AG08395 (cell line): ENCODE measurements at regions not wholly inside any gene's neighbourhood (a gene's known extent, or its start where the extent isn't known, plus 50 kb on each side); places are given as distances from the start of the nearest gene placed in this dataset.
"Not testable (repeated sequence)": the region's sequence is repeated elsewhere in the genome, so short reads cannot be mapped to it uniquely, and the experiment has no call there.

Experiments
- DNase-seq: peaks from one replicate; pipeline ENCODE4 v3.0.0; 2012; ENCODE audit warnings: mixed read lengths, low spot score

GRCh38 chr17:33896263-33896662 is 358.8 kb upstream of the CCL2 start:
- DNase-seq: no peak

GRCh38 chr17:33901085-33901484 is 354.0 kb upstream of the CCL2 start:
- DNase-seq: no peak

- DNase-seq: no peak
These were observed 352.1 kb upstream of the CCL2 start for GRCh38 chr17:33902901-33903449.

GRCh38 chr17:33904476-33904875 is 350.6 kb upstream of the CCL2 start:
- no peak for DNase-seq

GRCh38 chr17:33905338-33905800 is 349.7 kb upstream of the CCL2 start:
- DNase-seq: no peak

GRCh38 chr17:33908363-33909064 is 346.6 kb upstream of the CCL2 start:
- no peak for DNase-seq

- DNase-seq: no peak
These were observed 344.8 kb upstream of the CCL2 start for GRCh38 chr17:33910200-33910857.

GRCh38 chr17:33914125-33914524 is 341.0 kb upstream of the CCL2 start:
- DNase-seq: no peak

- no peak for DNase-seq
These were observed 332.1 kb upstream of the CCL2 start for GRCh38 chr17:33922971-33923370.

GRCh38 chr17:33924104-33924503 is 331.0 kb upstream of the CCL2 start:
- DNase-seq: no peak

GRCh38 chr17:33925649-33926048 is 329.4 kb upstream of the CCL2 start:
- DNase-seq: no peak

- peak; percentile 46 for DNase-seq
These were observed 327.4 kb upstream of the CCL2 start for GRCh38 chr17:33927732-33928133.

GRCh38 chr17:33929181-33929724 is 325.8 kb upstream of the CCL2 start:
- DNase-seq: no peak

GRCh38 chr17:33931148-33931814 is 323.8 kb upstream of the CCL2 start:
- DNase-seq: not testable (repeated sequence)

- no peak for DNase-seq
These were observed 322.1 kb upstream of the CCL2 start for GRCh38 chr17:33932996-33933395.

GRCh38 chr17:33933576-33933975 is 321.5 kb upstream of the CCL2 start:
- no peak for DNase-seq

- DNase-seq: no peak
These were observed 320.4 kb upstream of the CCL2 start for GRCh38 chr17:33934696-33935095.

GRCh38 chr17:33935822-33936221 is 319.3 kb upstream of the CCL2 start:
- no peak for DNase-seq

- no peak for DNase-seq
These were observed 318.3 kb upstream of the CCL2 start for GRCh38 chr17:33936764-33937163.

GRCh38 chr17:33939959-33940358 is 315.1 kb upstream of the CCL2 start:
- no peak for DNase-seq

GRCh38 chr17:33940769-33941370 is 314.2 kb upstream of the CCL2 start:
- no peak for DNase-seq

GRCh38 chr17:33941744-33942143 is 313.3 kb upstream of the CCL2 start:
- no peak for DNase-seq
